ENCODE measurements at regions not wholly inside any gene's neighbourhood (a gene's known extent, or its start where the extent isn't known, plus 50 kb on each side); places are given as distances from the start of the nearest gene placed in this dataset.

DNA sequence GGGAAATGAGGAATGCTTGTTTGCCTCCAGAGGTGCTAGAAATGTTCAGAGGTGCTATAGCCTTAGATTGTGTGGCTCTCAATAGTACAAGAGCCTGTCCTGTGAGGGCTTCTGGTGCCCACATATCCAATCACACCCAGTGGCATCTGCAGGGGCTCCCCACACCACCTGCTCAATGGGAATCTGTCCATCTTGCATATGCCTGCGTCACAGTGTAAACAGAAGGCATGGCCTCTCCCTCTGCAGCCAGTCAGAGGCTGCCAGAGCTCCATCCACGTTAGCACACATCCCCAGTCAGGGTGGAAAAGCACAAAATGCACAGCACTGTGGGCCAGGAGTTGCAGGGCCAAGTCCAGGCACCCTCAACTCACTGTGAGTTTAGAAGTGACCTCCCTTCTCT lies 113.6 kb upstream of the GRIK3 start:
- TF ChIP-seq ZBTB1 (tag by site-specific recombination; IDR thresholded peaks at IDR 0.05) = no peak
- TF ChIP-seq, protein P1, sequence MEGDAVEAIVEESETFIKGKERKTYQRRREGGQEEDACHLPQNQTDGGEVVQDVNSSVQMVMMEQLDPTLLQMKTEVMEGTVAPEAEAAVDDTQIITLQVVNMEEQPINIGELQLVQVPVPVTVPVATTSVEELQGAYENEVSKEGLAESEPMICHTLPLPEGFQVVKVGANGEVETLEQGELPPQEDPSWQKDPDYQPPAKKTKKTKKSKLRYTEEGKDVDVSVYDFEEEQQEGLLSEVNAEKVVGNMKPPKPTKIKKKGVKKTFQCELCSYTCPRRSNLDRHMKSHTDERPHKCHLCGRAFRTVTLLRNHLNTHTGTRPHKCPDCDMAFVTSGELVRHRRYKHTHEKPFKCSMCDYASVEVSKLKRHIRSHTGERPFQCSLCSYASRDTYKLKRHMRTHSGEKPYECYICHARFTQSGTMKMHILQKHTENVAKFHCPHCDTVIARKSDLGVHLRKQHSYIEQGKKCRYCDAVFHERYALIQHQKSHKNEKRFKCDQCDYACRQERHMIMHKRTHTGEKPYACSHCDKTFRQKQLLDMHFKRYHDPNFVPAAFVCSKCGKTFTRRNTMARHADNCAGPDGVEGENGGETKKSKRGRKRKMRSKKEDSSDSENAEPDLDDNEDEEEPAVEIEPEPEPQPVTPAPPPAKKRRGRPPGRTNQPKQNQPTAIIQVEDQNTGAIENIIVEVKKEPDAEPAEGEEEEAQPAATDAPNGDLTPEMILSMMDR (tag by site-specific recombination; IDR thresholded peaks at IDR 0.05) = no peak
- TF ChIP-seq, protein P2, sequence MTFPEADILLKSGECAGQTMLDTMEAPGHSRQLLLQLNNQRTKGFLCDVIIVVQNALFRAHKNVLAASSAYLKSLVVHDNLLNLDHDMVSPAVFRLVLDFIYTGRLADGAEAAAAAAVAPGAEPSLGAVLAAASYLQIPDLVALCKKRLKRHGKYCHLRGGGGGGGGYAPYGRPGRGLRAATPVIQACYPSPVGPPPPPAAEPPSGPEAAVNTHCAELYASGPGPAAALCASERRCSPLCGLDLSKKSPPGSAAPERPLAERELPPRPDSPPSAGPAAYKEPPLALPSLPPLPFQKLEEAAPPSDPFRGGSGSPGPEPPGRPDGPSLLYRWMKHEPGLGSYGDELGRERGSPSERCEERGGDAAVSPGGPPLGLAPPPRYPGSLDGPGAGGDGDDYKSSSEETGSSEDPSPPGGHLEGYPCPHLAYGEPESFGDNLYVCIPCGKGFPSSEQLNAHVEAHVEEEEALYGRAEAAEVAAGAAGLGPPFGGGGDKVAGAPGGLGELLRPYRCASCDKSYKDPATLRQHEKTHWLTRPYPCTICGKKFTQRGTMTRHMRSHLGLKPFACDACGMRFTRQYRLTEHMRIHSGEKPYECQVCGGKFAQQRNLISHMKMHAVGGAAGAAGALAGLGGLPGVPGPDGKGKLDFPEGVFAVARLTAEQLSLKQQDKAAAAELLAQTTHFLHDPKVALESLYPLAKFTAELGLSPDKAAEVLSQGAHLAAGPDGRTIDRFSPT (tag by site-specific recombination; IDR thresholded peaks at IDR 0.05) = no peak
- TF ChIP-seq, protein P3, sequence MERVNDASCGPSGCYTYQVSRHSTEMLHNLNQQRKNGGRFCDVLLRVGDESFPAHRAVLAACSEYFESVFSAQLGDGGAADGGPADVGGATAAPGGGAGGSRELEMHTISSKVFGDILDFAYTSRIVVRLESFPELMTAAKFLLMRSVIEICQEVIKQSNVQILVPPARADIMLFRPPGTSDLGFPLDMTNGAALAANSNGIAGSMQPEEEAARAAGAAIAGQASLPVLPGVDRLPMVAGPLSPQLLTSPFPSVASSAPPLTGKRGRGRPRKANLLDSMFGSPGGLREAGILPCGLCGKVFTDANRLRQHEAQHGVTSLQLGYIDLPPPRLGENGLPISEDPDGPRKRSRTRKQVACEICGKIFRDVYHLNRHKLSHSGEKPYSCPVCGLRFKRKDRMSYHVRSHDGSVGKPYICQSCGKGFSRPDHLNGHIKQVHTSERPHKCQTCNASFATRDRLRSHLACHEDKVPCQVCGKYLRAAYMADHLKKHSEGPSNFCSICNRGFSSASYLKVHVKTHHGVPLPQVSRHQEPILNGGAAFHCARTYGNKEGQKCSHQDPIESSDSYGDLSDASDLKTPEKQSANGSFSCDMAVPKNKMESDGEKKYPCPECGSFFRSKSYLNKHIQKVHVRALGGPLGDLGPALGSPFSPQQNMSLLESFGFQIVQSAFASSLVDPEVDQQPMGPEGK (tag by site-specific recombination; IDR thresholded peaks at IDR 0.05) = no peak
- TF ChIP-seq, protein P4, sequence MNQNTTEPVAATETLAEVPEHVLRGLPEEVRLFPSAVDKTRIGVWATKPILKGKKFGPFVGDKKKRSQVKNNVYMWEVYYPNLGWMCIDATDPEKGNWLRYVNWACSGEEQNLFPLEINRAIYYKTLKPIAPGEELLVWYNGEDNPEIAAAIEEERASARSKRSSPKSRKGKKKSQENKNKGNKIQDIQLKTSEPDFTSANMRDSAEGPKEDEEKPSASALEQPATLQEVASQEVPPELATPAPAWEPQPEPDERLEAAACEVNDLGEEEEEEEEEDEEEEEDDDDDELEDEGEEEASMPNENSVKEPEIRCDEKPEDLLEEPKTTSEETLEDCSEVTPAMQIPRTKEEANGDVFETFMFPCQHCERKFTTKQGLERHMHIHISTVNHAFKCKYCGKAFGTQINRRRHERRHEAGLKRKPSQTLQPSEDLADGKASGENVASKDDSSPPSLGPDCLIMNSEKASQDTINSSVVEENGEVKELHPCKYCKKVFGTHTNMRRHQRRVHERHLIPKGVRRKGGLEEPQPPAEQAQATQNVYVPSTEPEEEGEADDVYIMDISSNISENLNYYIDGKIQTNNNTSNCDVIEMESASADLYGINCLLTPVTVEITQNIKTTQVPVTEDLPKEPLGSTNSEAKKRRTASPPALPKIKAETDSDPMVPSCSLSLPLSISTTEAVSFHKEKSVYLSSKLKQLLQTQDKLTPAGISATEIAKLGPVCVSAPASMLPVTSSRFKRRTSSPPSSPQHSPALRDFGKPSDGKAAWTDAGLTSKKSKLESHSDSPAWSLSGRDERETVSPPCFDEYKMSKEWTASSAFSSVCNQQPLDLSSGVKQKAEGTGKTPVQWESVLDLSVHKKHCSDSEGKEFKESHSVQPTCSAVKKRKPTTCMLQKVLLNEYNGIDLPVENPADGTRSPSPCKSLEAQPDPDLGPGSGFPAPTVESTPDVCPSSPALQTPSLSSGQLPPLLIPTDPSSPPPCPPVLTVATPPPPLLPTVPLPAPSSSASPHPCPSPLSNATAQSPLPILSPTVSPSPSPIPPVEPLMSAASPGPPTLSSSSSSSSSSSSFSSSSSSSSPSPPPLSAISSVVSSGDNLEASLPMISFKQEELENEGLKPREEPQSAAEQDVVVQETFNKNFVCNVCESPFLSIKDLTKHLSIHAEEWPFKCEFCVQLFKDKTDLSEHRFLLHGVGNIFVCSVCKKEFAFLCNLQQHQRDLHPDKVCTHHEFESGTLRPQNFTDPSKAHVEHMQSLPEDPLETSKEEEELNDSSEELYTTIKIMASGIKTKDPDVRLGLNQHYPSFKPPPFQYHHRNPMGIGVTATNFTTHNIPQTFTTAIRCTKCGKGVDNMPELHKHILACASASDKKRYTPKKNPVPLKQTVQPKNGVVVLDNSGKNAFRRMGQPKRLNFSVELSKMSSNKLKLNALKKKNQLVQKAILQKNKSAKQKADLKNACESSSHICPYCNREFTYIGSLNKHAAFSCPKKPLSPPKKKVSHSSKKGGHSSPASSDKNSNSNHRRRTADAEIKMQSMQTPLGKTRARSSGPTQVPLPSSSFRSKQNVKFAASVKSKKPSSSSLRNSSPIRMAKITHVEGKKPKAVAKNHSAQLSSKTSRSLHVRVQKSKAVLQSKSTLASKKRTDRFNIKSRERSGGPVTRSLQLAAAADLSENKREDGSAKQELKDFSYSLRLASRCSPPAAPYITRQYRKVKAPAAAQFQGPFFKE (tag by site-specific recombination; IDR thresholded peaks at IDR 0.05; ENCODE audit: borderline replicate concordance) = no peak
- no peak for TF ChIP-seq OSR2 (tag by site-specific recombination; IDR thresholded peaks at IDR 0.05)
- TF ChIP-seq, protein P5, sequence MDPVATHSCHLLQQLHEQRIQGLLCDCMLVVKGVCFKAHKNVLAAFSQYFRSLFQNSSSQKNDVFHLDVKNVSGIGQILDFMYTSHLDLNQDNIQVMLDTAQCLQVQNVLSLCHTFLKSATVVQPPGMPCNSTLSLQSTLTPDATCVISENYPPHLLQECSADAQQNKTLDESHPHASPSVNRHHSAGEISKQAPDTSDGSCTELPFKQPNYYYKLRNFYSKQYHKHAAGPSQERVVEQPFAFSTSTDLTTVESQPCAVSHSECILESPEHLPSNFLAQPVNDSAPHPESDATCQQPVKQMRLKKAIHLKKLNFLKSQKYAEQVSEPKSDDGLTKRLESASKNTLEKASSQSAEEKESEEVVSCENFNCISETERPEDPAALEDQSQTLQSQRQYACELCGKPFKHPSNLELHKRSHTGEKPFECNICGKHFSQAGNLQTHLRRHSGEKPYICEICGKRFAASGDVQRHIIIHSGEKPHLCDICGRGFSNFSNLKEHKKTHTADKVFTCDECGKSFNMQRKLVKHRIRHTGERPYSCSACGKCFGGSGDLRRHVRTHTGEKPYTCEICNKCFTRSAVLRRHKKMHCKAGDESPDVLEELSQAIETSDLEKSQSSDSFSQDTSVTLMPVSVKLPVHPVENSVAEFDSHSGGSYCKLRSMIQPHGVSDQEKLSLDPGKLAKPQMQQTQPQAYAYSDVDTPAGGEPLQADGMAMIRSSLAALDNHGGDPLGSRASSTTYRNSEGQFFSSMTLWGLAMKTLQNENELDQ (tag by site-specific recombination; IDR thresholded peaks at IDR 0.05; ENCODE audit: low read depth) = no peak
- no peak for TF ChIP-seq ZEB2 (tag by site-specific recombination; IDR thresholded peaks at IDR 0.05)

Measured in HEK293 (cell line).